22Rv1 (cell line): ENCODE measurements at regions not wholly inside any gene's neighbourhood (a gene's known extent, or its start where the extent isn't known, plus 50 kb on each side); places are given as distances from the start of the nearest gene placed in this dataset.

ENCODE experiments used
- ZFX ChIP-seq: fragments of 450-650 bp; IDR thresholded peaks from 2 replicates; pipeline ENCODE4 v1.6.1; 2017; ENCODE audit warnings: antibody characterized with exemption, borderline replicate concordance
- TF ChIP-seq, protein P1 (sequence below): fragments of 450-650 bp; IDR thresholded peaks from 2 replicates; pipeline ENCODE4 v1.5.1; 2017; ENCODE audit warnings: mild to moderate bottlenecking

DNA sequence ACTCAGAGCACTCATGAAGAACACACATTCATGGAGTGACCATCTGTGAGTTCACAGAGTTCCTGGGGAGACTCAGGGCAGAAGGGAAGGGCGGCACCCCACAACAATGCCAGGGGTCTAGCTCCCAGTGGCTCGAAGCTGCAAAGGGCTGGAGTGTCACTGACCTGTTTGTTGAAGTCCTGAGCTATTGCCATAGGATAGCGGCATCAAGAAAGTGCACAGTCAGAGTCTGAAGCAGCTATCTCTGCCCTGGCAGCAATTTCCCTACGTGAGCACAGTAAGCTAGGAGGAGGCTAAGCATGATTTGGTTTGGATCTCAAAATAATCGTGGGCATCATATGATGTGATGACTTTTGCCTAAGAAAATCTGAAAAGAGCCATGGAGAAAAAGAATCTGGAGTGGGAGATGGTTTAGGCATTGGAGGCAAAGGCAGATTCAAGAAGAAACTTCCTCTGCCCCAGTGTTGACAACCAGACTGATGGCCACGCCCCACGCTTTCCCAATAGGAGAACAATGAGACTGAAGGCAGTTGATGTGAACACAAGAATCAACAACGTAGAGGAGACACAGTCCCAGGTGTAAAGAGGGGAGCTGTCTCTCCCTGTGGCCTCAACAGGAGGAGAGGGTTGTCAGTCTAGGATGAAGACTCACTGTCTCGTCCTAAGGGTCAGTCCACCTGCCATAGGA lies 100.0 kb upstream of the SLC25A33 start:
- TF ChIP-seq, protein P1, sequence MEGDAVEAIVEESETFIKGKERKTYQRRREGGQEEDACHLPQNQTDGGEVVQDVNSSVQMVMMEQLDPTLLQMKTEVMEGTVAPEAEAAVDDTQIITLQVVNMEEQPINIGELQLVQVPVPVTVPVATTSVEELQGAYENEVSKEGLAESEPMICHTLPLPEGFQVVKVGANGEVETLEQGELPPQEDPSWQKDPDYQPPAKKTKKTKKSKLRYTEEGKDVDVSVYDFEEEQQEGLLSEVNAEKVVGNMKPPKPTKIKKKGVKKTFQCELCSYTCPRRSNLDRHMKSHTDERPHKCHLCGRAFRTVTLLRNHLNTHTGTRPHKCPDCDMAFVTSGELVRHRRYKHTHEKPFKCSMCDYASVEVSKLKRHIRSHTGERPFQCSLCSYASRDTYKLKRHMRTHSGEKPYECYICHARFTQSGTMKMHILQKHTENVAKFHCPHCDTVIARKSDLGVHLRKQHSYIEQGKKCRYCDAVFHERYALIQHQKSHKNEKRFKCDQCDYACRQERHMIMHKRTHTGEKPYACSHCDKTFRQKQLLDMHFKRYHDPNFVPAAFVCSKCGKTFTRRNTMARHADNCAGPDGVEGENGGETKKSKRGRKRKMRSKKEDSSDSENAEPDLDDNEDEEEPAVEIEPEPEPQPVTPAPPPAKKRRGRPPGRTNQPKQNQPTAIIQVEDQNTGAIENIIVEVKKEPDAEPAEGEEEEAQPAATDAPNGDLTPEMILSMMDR, result no peak
- TF ChIP-seq ZFX, result no peak
